Activated CD4-positive, alpha-beta memory T cell treated with anti-CD3 and anti-CD28 coated beads for 36 hours (primary cell): ENCODE measurements at regions not wholly inside any gene's neighbourhood (a gene's known extent, or its start where the extent isn't known, plus 50 kb on each side); places are given as distances from the start of the nearest gene placed in this dataset.

ENCODE experiments used
- CTCF ChIA-PET: fragments of 350-600 bp; sonication (Branson Sonifier 250); formaldehyde crosslinking; loops from one replicate; lab custom pipeline; 2021; ENCODE audit warnings: antibody characterized with exemption, inconsistent platforms; lab: Charles Lee
- POLR2A ChIA-PET: fragments of 350-600 bp; sonication (Branson Sonifier 250); formaldehyde crosslinking; loops from one replicate; lab custom pipeline; 2021; ENCODE audit warnings: antibody characterized with exemption; lab: Charles Lee
- DNase-seq: peaks from one replicate; pipeline ENCODE4 v3.0.0-alpha.2; 2020
- H3K27ac Mint-ChIP-seq: one replicate; pipeline ENCODE4 v1.8.0; 2021; ENCODE audit warnings: mixed read lengths
- H3K27me3 Mint-ChIP-seq: one replicate; pipeline ENCODE4 v1.8.0; 2021; ENCODE audit warnings: mixed read lengths
- H3K36me3 Mint-ChIP-seq: one replicate; pipeline ENCODE4 v1.8.0; 2021; ENCODE audit warnings: mixed read lengths
- H3K4me1 Mint-ChIP-seq: one replicate; pipeline ENCODE4 v1.8.0; 2021; ENCODE audit warnings: low read depth, mixed read lengths
- H3K4me3 Mint-ChIP-seq: one replicate; pipeline ENCODE4 v1.8.0; 2021; ENCODE audit warnings: mild to moderate bottlenecking, mixed read lengths
- H3K9me3 Mint-ChIP-seq: one replicate; pipeline ENCODE4 v1.8.0; 2021; ENCODE audit warnings: mixed read lengths
- intact Hi-C: fragments of 100-400 bp; cut with micrococcal nuclease; formaldehyde crosslinking; loops from one replicate; pipeline ENCODE4 v1.15.1; 2023

- intact Hi-C loops, result no loop called here
These were observed 836.8 kb upstream of the LCORL start for GRCh38 chr4:18858229-18858922.

DNA sequence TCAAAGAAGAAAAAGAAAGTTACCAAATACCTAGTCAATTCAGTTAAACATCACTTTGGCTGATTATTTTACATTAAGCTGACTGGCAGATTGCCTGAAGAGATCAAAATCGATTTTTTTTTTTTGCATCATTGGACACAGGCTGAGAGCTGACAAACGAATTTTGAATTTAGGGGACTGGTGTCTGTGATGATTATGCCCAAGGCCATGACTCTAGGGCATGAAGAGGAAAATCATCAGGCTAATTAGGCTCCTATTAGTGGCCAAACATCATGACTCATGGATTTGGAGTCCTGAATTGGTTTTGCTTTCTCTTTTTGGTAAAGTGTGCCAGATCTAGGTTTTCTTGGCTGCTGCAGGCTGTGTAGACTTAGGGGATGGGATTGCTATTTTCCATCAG is 829.3 kb upstream of the LCORL start:
- no peaks in the 10 kb centered on the region for H3K36me3 Mint-ChIP-seq
- H3K9me3 Mint-ChIP-seq, result peaks cover 2% of the 10 kb centered on the region
- POLR2A ChIA-PET, result no interaction called here
- intact Hi-C loops, result no loop called here
- CTCF ChIA-PET, result no interaction called here
- no peak for DNase-seq
- no peak overlapping the region for H3K27ac Mint-ChIP-seq
- H3K4me3 Mint-ChIP-seq, result no peak overlapping the region
- no peaks in the 10 kb centered on the region for H3K4me1 Mint-ChIP-seq
- H3K27me3 Mint-ChIP-seq, result no peaks in the 10 kb centered on the region

More at GRCh38 chr4:18858229-18858922, 836.8 kb upstream of the LCORL start:
- H3K4me1 Mint-ChIP-seq, result no peaks in the 10 kb centered on the region
- H3K27me3 Mint-ChIP-seq, result no peaks in the 10 kb centered on the region
- H3K9me3 Mint-ChIP-seq, result peaks cover 4% of the 10 kb centered on the region
- H3K36me3 Mint-ChIP-seq, result no peaks in the 10 kb centered on the region
- CTCF ChIA-PET, result no interaction called here
- no peak overlapping the region for H3K4me3 Mint-ChIP-seq
- H3K27ac Mint-ChIP-seq, result no peak overlapping the region
- POLR2A ChIA-PET, result no interaction called here
- no peak for DNase-seq

GRCh38 chr4:18847249-18847890 is 825.8 kb upstream of the LCORL start:
- POLR2A ChIA-PET, result no interaction called here
- H3K27me3 Mint-ChIP-seq, result no peaks in the 10 kb centered on the region
- no peak overlapping the region for H3K27ac Mint-ChIP-seq
- CTCF ChIA-PET, result no interaction called here
- no peak overlapping the region for H3K4me3 Mint-ChIP-seq
- intact Hi-C loops, result no loop called here
- peaks cover 7% of the 10 kb centered on the region for H3K9me3 Mint-ChIP-seq
- H3K4me1 Mint-ChIP-seq, result no peaks in the 10 kb centered on the region
- DNase-seq, result no peak
- H3K36me3 Mint-ChIP-seq, result no peaks in the 10 kb centered on the region

- CTCF ChIA-PET, result no interaction called here
- no peak overlapping the region for H3K4me3 Mint-ChIP-seq
These were observed 824.8 kb upstream of the LCORL start for GRCh38 chr4:18846313-18846712.

DNA sequence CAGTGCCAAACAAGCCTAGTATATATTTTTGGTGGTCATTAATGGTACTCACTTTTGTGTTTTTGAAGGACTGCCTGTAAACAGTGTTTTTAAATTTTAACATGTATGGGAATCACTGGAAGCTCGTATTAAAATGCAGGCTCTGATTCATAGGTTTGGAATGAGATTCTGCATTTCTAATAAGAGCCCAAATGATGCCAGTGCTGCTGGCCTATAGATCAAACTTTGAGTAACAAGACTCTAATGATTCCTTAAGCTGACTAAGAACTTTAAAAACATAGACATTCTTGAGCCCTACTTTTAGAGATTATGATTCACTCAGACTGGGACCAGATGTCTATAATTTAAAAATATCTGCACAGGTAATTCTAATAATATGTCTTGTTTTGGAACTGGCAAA is 823.2 kb upstream of the LCORL start:
- no peaks in the 10 kb centered on the region for H3K27me3 Mint-ChIP-seq
- POLR2A ChIA-PET, result no interaction called here

More at GRCh38 chr4:18846313-18846712, 824.8 kb upstream of the LCORL start:
- DNase-seq, result no peak
- H3K27me3 Mint-ChIP-seq, result no peaks in the 10 kb centered on the region
- no peak overlapping the region for H3K27ac Mint-ChIP-seq
- H3K36me3 Mint-ChIP-seq, result no peaks in the 10 kb centered on the region
- intact Hi-C loops, result no loop called here
- peaks cover 14% of the 10 kb centered on the region for H3K9me3 Mint-ChIP-seq
- no peaks in the 10 kb centered on the region for H3K4me1 Mint-ChIP-seq
- POLR2A ChIA-PET, result no interaction called here

DNA sequence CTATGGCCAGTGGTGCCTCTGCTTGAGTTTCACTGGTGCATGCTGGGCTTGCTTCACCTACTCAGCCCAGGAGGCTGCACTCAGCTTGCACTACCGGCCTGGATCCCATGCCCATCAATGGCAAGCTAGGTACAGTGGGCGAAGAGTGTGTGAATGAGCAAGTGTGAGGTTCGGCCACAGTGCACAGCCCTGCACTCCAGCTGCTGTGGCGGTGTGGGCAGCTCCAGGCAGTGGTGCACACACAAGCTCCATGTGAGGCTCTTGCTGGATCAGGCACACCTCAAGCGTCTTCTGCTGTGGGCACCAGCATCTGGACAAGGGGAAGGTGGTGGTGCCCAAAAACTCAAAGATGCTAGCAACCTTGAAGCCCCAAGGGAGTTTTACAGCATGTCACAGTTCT is 820.9 kb upstream of the LCORL start:
- H3K4me1 Mint-ChIP-seq, result no peaks in the 10 kb centered on the region
- POLR2A ChIA-PET, result no interaction called here
- H3K4me3 Mint-ChIP-seq, result no peak overlapping the region
- no peak for DNase-seq
- H3K9me3 Mint-ChIP-seq, result peaks cover 12% of the 10 kb centered on the region
- no peak overlapping the region for H3K27ac Mint-ChIP-seq
- H3K36me3 Mint-ChIP-seq, result no peaks in the 10 kb centered on the region
- intact Hi-C loops, result no loop called here
- CTCF ChIA-PET, result no interaction called here
- no peaks in the 10 kb centered on the region for H3K27me3 Mint-ChIP-seq

More for the DNA sequence above, 823.2 kb upstream of the LCORL start:
- H3K36me3 Mint-ChIP-seq, result no peaks in the 10 kb centered on the region
- no peak for DNase-seq
- CTCF ChIA-PET, result no interaction called here
- H3K4me3 Mint-ChIP-seq, result no peak overlapping the region
- no peaks in the 10 kb centered on the region for H3K4me1 Mint-ChIP-seq
- intact Hi-C loops, result no loop called here
- no peak overlapping the region for H3K27ac Mint-ChIP-seq
- peaks cover 15% of the 10 kb centered on the region for H3K9me3 Mint-ChIP-seq

- no peaks in the 10 kb centered on the region for H3K36me3 Mint-ChIP-seq
- POLR2A ChIA-PET, result no interaction called here
- no peak overlapping the region for H3K4me3 Mint-ChIP-seq
- H3K27me3 Mint-ChIP-seq, result no peaks in the 10 kb centered on the region
- CTCF ChIA-PET, result no interaction called here
- H3K27ac Mint-ChIP-seq, result no peak overlapping the region
- intact Hi-C loops, result no loop called here
- DNase-seq, result no peak
- H3K9me3 Mint-ChIP-seq, result peaks cover 12% of the 10 kb centered on the region
- no peaks in the 10 kb centered on the region for H3K4me1 Mint-ChIP-seq
These were observed 818.9 kb upstream of the LCORL start for GRCh38 chr4:18840481-18840880.

- Mint-ChIP-seq H3K27ac (no peak overlapping the region), H3K9me3 (peaks cover 3% of the 10 kb centered on the region), H3K4me1 (no peaks in the 10 kb centered on the region), H3K27me3 (no peaks in the 10 kb centered on the region), H3K36me3 (no peaks in the 10 kb centered on the region), H3K4me3 (no peak overlapping the region)
- ChIA-PET CTCF (no interaction called here), POLR2A (no interaction called here)
- no peak for DNase-seq
- intact Hi-C loops, result no loop called here
These were observed 794.8 kb upstream of the LCORL start for GRCh38 chr4:18816228-18816895.

- Mint-ChIP-seq H3K4me3 (no peak overlapping the region), H3K4me1 (no peaks in the 10 kb centered on the region), H3K9me3 (peaks cover 5% of the 10 kb centered on the region), H3K27me3 (no peaks in the 10 kb centered on the region), H3K36me3 (no peaks in the 10 kb centered on the region), H3K27ac (no peak overlapping the region)
- intact Hi-C loops, result no loop called here
- no peak for DNase-seq
- ChIA-PET POLR2A (no interaction called here), CTCF (no interaction called here)
These were observed 794.2 kb upstream of the LCORL start for GRCh38 chr4:18815779-18816173.

GRCh38 chr4:18815081-18815778 is 793.7 kb upstream of the LCORL start:
- Mint-ChIP-seq H3K9me3 (peaks cover 5% of the 10 kb centered on the region), H3K36me3 (no peaks in the 10 kb centered on the region), H3K4me3 (no peak overlapping the region), H3K27me3 (no peaks in the 10 kb centered on the region), H3K27ac (no peak overlapping the region), H3K4me1 (no peaks in the 10 kb centered on the region)
- no peak for DNase-seq
- ChIA-PET POLR2A (no interaction called here), CTCF (no interaction called here)
- intact Hi-C loops, result no loop called here

DNA sequence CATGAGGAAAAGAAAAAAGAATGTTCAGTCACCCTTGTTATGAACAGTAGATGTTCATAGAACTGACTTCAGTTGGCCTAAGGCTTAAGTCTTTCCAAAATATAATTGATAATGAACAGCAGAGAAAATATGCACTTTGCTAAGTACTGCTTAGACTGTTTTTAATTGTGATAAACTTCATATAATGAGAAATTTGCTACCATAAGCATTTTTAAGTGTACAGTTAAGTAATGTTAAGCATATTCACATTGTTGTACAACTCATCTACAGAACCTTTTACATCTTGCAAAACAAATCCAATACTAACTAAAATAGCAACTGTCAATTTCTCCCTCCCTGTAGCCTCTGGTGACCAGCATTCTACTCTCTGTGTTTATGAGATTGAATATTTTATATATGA is 792.2 kb upstream of the LCORL start:
- Mint-ChIP-seq H3K4me3 (no peak overlapping the region), H3K9me3 (peaks cover 6% of the 10 kb centered on the region), H3K27me3 (no peaks in the 10 kb centered on the region), H3K36me3 (no peaks in the 10 kb centered on the region), H3K4me1 (no peaks in the 10 kb centered on the region), H3K27ac (no peak overlapping the region)
- intact Hi-C loops, result no loop called here
- DNase-seq, result no peak
- ChIA-PET POLR2A (no interaction called here), CTCF (no interaction called here)

DNA sequence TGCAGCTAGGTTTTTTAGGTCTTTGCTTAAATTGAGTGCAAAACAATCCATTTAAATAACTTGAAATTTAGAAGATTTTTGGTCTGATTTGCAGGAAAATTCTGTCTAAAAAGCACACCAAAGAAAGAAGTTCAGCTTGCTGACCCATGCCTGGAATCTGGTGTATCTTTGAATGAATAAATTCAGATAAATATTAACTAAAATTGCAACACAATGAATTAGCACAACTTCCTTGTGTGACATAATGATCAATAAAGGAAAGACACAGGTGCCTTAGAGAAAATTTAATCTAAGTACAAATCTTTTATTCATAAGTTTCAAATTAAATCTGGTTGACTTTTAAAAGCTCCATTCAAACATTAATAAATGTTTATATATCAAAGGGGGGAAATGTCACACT is 791.5 kb upstream of the LCORL start:
- H3K4me1 Mint-ChIP-seq, result no peaks in the 10 kb centered on the region
- intact Hi-C loops, result no loop called here
- POLR2A ChIA-PET, result no interaction called here
- no peaks in the 10 kb centered on the region for H3K27me3 Mint-ChIP-seq
- CTCF ChIA-PET, result no interaction called here
- H3K4me3 Mint-ChIP-seq, result no peak overlapping the region
- peaks cover 7% of the 10 kb centered on the region for H3K9me3 Mint-ChIP-seq
- H3K36me3 Mint-ChIP-seq, result no peaks in the 10 kb centered on the region
- H3K27ac Mint-ChIP-seq, result no peak overlapping the region
- no peak for DNase-seq
